ENCODE measurements at regions not wholly inside any gene's neighbourhood (a gene's known extent, or its start where the extent isn't known, plus 50 kb on each side); places are given as distances from the start of the nearest gene placed in this dataset.

DNA sequence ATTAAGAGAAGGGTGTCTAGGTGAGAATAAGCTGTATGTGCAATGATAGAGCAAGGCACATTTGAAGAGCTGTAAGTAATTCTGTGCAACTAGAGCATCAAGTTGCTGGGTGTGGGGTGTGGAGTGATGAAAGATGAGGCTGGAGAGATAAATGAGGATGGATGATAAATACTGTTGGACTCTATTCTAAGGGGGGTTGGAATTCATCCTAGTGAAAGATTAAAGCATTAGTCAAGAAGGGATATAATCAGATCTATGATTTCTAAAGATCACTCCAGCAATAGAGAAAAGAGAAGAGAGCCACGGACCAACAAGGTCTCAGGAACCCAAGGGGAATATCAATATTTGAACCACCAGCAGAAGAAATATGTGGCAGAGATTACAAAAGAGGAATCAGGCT lies 415.0 kb upstream of the RPS6KA3 start:
- TF ChIP-seq, protein P1, sequence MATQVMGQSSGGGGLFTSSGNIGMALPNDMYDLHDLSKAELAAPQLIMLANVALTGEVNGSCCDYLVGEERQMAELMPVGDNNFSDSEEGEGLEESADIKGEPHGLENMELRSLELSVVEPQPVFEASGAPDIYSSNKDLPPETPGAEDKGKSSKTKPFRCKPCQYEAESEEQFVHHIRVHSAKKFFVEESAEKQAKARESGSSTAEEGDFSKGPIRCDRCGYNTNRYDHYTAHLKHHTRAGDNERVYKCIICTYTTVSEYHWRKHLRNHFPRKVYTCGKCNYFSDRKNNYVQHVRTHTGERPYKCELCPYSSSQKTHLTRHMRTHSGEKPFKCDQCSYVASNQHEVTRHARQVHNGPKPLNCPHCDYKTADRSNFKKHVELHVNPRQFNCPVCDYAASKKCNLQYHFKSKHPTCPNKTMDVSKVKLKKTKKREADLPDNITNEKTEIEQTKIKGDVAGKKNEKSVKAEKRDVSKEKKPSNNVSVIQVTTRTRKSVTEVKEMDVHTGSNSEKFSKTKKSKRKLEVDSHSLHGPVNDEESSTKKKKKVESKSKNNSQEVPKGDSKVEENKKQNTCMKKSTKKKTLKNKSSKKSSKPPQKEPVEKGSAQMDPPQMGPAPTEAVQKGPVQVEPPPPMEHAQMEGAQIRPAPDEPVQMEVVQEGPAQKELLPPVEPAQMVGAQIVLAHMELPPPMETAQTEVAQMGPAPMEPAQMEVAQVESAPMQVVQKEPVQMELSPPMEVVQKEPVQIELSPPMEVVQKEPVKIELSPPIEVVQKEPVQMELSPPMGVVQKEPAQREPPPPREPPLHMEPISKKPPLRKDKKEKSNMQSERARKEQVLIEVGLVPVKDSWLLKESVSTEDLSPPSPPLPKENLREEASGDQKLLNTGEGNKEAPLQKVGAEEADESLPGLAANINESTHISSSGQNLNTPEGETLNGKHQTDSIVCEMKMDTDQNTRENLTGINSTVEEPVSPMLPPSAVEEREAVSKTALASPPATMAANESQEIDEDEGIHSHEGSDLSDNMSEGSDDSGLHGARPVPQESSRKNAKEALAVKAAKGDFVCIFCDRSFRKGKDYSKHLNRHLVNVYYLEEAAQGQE (tag by site-specific recombination; IDR thresholded peaks at IDR 0.05): no peak
- TF ChIP-seq ZNF274 (IDR thresholded peaks at IDR 0.05; ENCODE audit: low read length) (no peak), ZNF274 (tag by site-specific recombination; IDR thresholded peaks at IDR 0.05; ENCODE audit: borderline replicate concordance) (no peak), MEIS1 (CRISPR knock-in tag; IDR thresholded peaks at IDR 0.05; ENCODE audit: borderline replicate concordance) (no peak), ZBTB7A (tag by site-specific recombination; IDR thresholded peaks at IDR 0.05; ENCODE audit: low read depth) (no peak), ZNF140 (tag by site-specific recombination; IDR thresholded peaks at IDR 0.05) (no peak), OSR2 (tag by site-specific recombination; IDR thresholded peaks at IDR 0.05) (no peak), ZNF792 (tag by site-specific recombination; IDR thresholded peaks at IDR 0.05) (no peak), YY1 (tag by site-specific recombination; IDR thresholded peaks at IDR 0.05) (no peak)
- TF ChIP-seq, protein P2, sequence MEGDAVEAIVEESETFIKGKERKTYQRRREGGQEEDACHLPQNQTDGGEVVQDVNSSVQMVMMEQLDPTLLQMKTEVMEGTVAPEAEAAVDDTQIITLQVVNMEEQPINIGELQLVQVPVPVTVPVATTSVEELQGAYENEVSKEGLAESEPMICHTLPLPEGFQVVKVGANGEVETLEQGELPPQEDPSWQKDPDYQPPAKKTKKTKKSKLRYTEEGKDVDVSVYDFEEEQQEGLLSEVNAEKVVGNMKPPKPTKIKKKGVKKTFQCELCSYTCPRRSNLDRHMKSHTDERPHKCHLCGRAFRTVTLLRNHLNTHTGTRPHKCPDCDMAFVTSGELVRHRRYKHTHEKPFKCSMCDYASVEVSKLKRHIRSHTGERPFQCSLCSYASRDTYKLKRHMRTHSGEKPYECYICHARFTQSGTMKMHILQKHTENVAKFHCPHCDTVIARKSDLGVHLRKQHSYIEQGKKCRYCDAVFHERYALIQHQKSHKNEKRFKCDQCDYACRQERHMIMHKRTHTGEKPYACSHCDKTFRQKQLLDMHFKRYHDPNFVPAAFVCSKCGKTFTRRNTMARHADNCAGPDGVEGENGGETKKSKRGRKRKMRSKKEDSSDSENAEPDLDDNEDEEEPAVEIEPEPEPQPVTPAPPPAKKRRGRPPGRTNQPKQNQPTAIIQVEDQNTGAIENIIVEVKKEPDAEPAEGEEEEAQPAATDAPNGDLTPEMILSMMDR (tag by site-specific recombination; IDR thresholded peaks at IDR 0.05): no peak
